Activated B cell treated with CpG ODN at 0.5 μM for 24 hours (primary cell): ENCODE measurements at regions not wholly inside any gene's neighbourhood (a gene's known extent, or its start where the extent isn't known, plus 50 kb on each side); places are given as distances from the start of the nearest gene placed in this dataset.
"Not testable (repeated sequence)": the region's sequence is repeated elsewhere in the genome, so short reads cannot be mapped to it uniquely, and the experiment has no call there.

Source experiments
- ATAC-seq: fragments of 200-7000 bp; cut with Tn5 transposase; one replicate; pipeline ENCODE4 v1.10.0; 2021; ENCODE audit warnings: low read depth, mild to moderate bottlenecking, moderate library complexity
- CTCF ChIA-PET: fragments of 350-600 bp; sonication (Branson Sonifier 250); formaldehyde crosslinking; loops from one replicate; lab custom pipeline; 2021; ENCODE audit warnings: antibody characterized with exemption; lab: Charles Lee
- POLR2A ChIA-PET: fragments of 350-600 bp; sonication (Branson Sonifier 250); formaldehyde crosslinking; loops from one replicate; lab custom pipeline; 2021; ENCODE audit warnings: antibody characterized with exemption; lab: Charles Lee
- DNase-seq: peaks from one replicate; pipeline ENCODE4 v3.0.0; 2022
- H3K27ac Mint-ChIP-seq: one replicate; pipeline ENCODE4 v1.8.0; 2020; ENCODE audit warnings: mixed read lengths
- H3K27me3 Mint-ChIP-seq: one replicate; pipeline ENCODE4 v1.8.0; 2021; ENCODE audit warnings: mixed read lengths
- H3K36me3 Mint-ChIP-seq: one replicate; pipeline ENCODE4 v1.8.0; 2021; ENCODE audit warnings: low read depth, mixed read lengths
- H3K4me1 Mint-ChIP-seq: one replicate; pipeline ENCODE4 v1.8.0; 2021; ENCODE audit warnings: mixed read lengths
- H3K4me3 Mint-ChIP-seq: one replicate; pipeline ENCODE4 v1.8.0; 2020; ENCODE audit warnings: mild to moderate bottlenecking, mixed read lengths
- H3K9me3 Mint-ChIP-seq: one replicate; pipeline ENCODE4 v1.8.0; 2020; ENCODE audit warnings: mixed read lengths
- CTCF ChIP-seq: fragments of 200-600 bp; IDR thresholded peaks from one replicate; pipeline ENCODE4 v1.8.0; 2022; ENCODE audit warnings: antibody characterized with exemption, mild to moderate bottlenecking
- intact Hi-C: fragments of 100-400 bp; cut with micrococcal nuclease; formaldehyde crosslinking; loops from one replicate; pipeline ENCODE4 v1.15.1; 2024

- Mint-ChIP-seq H3K4me1 (no peaks in the 10 kb centered on the region), H3K4me3 (no peak overlapping the region), H3K9me3 (peaks cover 9% of the 10 kb centered on the region), H3K36me3 (no peaks in the 10 kb centered on the region), H3K27ac (no peak overlapping the region), H3K27me3 (no peaks in the 10 kb centered on the region)
- ATAC-seq (no peak), DNase-seq (no peak)
- TF ChIP-seq CTCF: no peak
- CTCF ChIA-PET: no interaction called here
- intact Hi-C loops: no loop called here
- POLR2A ChIA-PET: no interaction called here
Measured at GRCh38 chr7:126065766-126066165, 1136.1 kb upstream of the POT1 start.

GRCh38 chr7:126057979-126058378, 1128.4 kb upstream of the POT1 start:
- no peaks in the 10 kb centered on the region for H3K36me3 Mint-ChIP-seq
- no peak for ATAC-seq
- ChIA-PET CTCF (no interaction called here), POLR2A (no interaction called here)
- no peaks in the 10 kb centered on the region for H3K27me3 Mint-ChIP-seq
- no peak for TF ChIP-seq CTCF
- intact Hi-C loops: no loop called here
- no peak for DNase-seq
- H3K27ac Mint-ChIP-seq: no peak overlapping the region
- H3K4me3 Mint-ChIP-seq: no peak overlapping the region
- no peaks in the 10 kb centered on the region for H3K4me1 Mint-ChIP-seq
- H3K9me3 Mint-ChIP-seq: peaks cover 10% of the 10 kb centered on the region

- H3K4me1 Mint-ChIP-seq: not testable (repeated sequence)
Measured at GRCh38 chr7:126056613-126057012, 1127.0 kb upstream of the POT1 start.

GRCh38 chr7:126052229-126052628, 1122.6 kb upstream of the POT1 start:
- peaks cover 2% of the 10 kb centered on the region for H3K9me3 Mint-ChIP-seq
- H3K4me1 Mint-ChIP-seq: no peaks in the 10 kb centered on the region
- POLR2A ChIA-PET: no interaction called here
- H3K36me3 Mint-ChIP-seq: no peaks in the 10 kb centered on the region
- H3K27ac Mint-ChIP-seq: no peak overlapping the region
- intact Hi-C loops: no loop called here
- no peaks in the 10 kb centered on the region for H3K27me3 Mint-ChIP-seq
- DNase-seq: no peak
- no peak for ATAC-seq
- H3K4me3 Mint-ChIP-seq: no peak overlapping the region
- TF ChIP-seq CTCF: no peak
- CTCF ChIA-PET: no interaction called here

More at GRCh38 chr7:126056613-126057012, 1127.0 kb upstream of the POT1 start:
- intact Hi-C loops, H3K4me3 Mint-ChIP-seq, DNase-seq, H3K27ac Mint-ChIP-seq, H3K9me3 Mint-ChIP-seq, ATAC-seq, CTCF ChIA-PET, H3K27me3 Mint-ChIP-seq, POLR2A ChIA-PET, H3K36me3 Mint-ChIP-seq: not testable (repeated sequence)

- intact Hi-C loops: no loop called here
- no peak for TF ChIP-seq CTCF
- CTCF ChIA-PET: no interaction called here
- ATAC-seq (no peak), DNase-seq (no peak)
- POLR2A ChIA-PET: no interaction called here
- Mint-ChIP-seq H3K27me3 (no peaks in the 10 kb centered on the region), H3K9me3 (no peaks in the 10 kb centered on the region), H3K4me3 (no peak overlapping the region), H3K4me1 (no peaks in the 10 kb centered on the region), H3K36me3 (no peaks in the 10 kb centered on the region), H3K27ac (no peak overlapping the region)
Measured at GRCh38 chr7:126044662-126045061, 1115.0 kb upstream of the POT1 start.

- intact Hi-C loops: no loop called here
- H3K27me3 Mint-ChIP-seq: no peaks in the 10 kb centered on the region
- no peak for TF ChIP-seq CTCF
- H3K4me1 Mint-ChIP-seq: no peaks in the 10 kb centered on the region
- no peaks in the 10 kb centered on the region for H3K36me3 Mint-ChIP-seq
- no peak overlapping the region for H3K4me3 Mint-ChIP-seq
- ChIA-PET POLR2A (no interaction called here), CTCF (no interaction called here)
- ATAC-seq (no peak), DNase-seq (no peak)
- no peak overlapping the region for H3K27ac Mint-ChIP-seq
- no peaks in the 10 kb centered on the region for H3K9me3 Mint-ChIP-seq
Measured at GRCh38 chr7:126041472-126041871, 1111.8 kb upstream of the POT1 start.
